Fibroblast of skin of left quadriceps (primary cell): ENCODE measurements at regions not wholly inside any gene's neighbourhood (a gene's known extent, or its start where the extent isn't known, plus 50 kb on each side); places are given as distances from the start of the nearest gene placed in this dataset.

Source experiments
- DNase-seq, 2 experiments: peaks; one replicate each; pipeline ENCODE4 v3.0.0-alpha.2; 2013; ENCODE audit warnings: low read depth in 2 of 2

- DNase-seq: no peak
These were observed 578.3 kb downstream of the CMPK2 start for GRCh38 chr2:6287406-6287805.

- DNase-seq: no peak
These were observed 576.9 kb downstream of the CMPK2 start for GRCh38 chr2:6288791-6289190.

DNA sequence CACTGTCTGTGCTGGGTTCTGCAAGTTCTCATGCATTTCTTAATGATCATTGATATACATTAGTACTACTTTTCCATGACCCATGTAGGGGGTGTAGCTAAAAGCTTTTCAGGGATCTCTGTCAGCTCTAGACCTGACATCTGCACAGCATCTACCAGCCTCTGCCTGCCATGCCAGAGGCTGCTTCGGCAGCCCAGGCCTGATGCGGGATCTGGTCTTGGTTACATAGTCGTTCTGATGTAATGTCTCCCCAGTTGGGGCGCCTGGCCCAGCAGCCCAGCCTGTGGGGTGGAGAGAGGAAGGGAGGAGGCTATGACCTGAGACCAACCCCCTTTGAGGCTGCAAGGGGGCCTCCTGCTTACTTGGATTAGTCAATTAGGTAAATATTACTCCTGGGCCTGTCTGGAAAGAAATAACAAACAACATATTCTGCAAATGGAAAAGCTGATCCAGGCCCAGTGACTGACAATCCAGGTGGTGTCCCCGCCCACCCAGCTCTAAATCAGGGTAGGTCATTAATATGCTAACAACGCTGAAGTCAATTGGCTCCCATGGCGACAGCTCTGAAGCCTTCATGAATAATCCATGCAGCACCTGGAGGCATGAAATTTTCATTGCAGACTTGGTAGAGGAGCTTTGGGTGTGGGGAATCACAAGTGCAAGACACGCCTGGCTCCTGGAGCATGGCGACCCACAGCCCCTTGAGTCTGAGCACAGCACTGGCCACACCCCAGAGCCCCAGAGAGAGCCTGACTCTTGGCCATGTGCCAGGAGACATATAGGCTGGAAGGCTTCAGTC, 575.3 kb downstream of the CMPK2 start:
- DNase-seq: no peak

- no peak for DNase-seq
These were observed 570.9 kb downstream of the CMPK2 start for GRCh38 chr2:6294791-6295190.

DNA sequence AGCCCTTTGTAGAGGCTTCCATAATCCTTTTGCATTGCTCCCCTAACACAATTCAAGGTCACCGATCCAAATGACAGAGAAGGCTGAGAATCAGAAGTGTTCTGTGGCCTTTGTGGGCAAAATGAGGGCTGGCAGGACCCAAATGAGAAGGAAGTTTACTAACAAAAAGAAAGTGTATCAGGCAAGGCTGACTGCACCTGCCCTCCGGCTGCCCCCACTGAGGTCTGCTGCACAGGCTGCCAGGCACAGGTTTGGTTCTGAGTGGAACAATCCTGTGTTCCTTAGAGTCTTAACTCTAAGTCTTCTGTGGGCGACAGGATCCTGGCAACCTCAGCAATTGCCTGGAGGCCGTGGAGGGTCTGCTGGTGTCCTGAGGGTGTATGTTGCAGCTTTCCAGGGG, 568.5 kb downstream of the CMPK2 start:
- DNase-seq: no peak

DNA sequence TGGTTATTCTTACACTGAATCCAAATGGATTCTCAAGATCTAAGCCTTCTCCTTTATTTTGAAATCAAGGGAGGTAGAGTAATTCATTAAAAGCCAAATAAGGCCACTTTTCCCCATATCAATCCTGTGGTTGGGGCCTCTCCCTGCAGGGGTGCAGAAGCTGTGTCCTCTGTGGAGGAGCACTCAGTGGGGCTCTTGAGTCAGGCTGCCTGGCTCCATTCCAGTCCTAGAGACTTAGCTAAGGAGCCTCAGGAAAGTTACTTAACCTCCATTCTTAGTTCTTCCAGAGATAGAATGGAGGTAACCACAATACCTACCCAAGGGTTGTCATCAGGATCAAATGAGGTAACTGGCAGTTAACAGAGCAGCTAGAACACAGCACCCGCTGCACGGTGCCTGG, 564.3 kb downstream of the CMPK2 start:
- no peak for DNase-seq

GRCh38 chr2:6308986-6309385, 556.7 kb downstream of the CMPK2 start:
- no peak for DNase-seq

- no peak for DNase-seq
These were observed 556.1 kb downstream of the CMPK2 start for GRCh38 chr2:6309415-6310255.

DNA sequence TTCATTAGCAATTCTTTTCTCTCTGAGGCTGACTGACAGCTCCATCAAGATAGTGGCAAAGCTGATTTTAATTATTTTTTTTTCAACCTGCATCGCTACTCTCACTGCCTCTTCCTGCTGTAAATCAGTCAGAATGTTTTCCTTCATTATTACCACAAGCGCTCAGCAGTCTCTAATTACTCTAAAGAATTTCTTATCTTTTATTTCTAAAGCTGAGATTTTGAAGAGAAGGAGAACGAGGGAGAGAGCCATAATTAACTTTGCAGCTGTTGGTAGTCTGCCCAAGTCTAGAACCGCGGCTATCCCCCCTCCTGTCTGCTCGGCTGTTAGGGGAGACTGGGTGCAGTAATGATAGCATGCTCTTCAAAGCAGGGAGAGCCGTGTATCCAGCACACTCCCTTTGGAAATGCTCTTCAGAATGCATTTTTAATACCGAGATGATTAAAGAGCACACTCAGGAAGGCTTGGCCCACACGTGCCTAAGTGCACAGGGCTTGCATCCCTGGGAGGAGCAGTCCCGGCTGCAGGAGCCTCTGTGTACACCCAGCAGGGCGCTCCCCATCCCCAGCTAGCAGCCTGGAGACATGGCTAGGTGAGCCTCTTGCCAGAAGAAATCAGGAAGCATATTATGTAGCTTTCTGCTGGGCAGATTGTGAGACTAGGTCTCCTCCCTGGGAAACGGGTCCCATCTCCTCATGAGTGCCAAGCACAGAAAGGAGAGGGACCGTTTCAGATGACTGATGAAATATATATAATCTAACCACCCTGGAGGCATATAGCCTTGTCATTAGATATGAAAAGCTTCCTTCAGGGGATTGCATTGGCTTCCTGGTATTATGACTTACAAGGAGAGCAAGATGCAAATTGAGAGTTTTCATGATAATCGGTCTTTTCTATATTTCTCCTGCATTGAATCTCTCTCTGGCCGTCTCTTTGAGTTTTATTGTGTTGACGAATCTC, 555.2 kb downstream of the CMPK2 start:
- peak in 1 of 2 experiments; percentile 23 for DNase-seq

- DNase-seq: no peak
These were observed 553.3 kb downstream of the CMPK2 start for GRCh38 chr2:6312367-6312766.

- DNase-seq: no peak
These were observed 551.3 kb downstream of the CMPK2 start for GRCh38 chr2:6314218-6314960.

DNA sequence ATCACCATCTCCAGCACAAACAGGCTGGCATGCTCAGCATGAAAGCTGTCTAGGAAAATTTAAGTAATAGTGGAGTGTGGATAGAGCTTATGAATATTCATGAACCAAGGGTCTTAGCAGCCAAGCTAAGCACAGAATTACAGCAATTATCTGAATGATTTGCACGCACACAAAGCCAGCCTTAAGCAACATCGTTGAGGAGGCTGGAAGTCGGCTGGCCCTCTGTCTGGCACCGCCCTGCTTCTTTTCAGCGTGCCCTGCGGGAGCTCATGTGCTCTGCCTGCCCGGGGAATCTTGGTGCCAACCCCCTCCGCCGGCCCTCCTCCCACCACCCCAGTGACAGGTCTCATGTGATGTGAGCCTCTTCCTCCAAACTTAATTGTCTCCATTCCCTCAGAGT, 540.1 kb downstream of the CMPK2 start:
- no peak for DNase-seq

GRCh38 chr2:6326958-6327357, 538.7 kb downstream of the CMPK2 start:
- no peak for DNase-seq

DNA sequence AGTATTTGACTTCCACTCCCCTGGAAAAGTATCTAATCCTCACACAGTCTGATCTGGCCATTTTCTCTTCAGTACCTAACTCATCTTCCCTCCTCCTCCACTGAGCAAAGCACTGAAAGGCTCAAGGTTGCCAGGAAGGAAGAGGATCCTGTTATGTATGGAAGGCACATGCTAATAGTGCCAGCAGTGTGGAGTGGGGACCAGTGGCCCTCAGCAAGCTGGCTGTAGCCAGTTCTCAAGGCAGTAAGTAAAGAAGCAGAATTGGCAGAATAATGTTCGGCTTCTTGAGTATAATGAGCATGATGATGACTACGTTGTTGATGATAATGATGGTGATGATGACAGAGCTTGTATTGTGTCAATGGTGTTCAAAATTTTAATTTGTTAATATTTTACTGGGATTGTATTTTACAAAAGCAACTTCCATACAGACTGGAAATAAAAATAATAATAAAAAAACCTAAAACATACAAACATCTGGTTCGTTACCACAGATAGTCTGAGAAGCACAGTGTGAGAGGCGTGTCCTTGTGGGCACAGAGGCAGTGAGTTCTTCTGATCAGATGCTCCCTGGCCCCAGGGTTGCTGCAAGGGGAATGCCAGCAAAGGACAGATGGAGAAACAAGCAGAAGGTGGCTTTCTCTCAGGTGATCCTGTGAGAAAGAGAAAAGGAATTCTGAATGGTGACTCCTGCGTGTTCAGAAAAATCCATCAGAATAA, 528.8 kb downstream of the CMPK2 start:
- DNase-seq: no peak

GRCh38 chr2:6337472-6337820, 528.3 kb downstream of the CMPK2 start:
- DNase-seq: no peak

GRCh38 chr2:6341588-6342129, 524.0 kb downstream of the CMPK2 start:
- no peak for DNase-seq

DNA sequence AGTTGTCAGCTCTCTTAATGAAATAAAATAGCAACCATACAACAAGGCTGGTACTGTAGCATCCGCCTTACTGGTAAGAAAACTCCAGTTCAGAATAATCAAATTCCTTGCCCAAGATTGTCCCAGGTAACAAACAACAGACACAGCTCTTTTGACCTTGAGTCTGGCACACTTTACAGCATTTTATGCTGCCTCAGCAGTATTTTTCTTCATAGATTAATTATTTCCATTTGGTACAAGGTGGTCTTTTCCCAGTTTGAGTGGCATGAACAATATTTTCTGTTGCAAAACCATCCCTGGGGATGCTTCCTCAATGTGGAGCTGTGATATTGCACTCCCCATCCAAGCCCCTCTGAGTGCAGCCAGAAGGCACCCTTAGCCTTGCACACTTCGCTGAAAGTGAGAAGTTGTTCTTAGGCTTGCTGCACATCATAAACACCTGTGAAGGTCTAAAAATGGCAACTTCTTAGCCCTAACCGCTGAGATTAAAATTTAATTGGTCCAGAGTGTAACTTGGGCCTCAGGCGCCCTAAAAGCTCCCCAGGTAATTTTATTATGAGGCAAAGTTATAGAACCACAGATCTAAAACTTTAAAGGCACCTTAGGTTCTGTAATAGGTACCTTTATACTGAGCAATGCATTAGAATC, 523.3 kb downstream of the CMPK2 start:
- no peak for DNase-seq

DNA sequence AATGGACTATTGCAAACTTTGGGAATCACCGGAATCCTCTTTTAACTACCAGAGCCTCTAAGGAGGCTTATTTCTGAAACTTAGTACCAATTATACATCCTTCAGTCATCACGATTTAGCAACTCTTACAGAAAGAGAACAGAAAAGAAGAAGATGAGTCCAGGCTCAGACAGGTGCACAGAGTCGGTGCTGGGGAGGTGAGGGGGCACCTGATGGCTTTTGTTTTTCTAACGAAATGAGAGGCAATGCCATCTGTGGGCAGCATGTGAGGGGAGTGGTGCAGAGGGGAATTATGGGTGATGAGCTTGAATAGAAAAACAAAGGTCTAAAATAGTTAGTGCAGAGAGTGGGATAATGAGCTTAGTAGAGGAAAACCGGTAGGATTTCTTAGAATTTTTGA, 522.6 kb downstream of the CMPK2 start:
- DNase-seq: no peak

GRCh38 chr2:6352247-6352646, 513.5 kb downstream of the CMPK2 start:
- DNase-seq: no peak
